AG09319 (cell line): ENCODE measurements at regions not wholly inside any gene's neighbourhood (a gene's known extent, or its start where the extent isn't known, plus 50 kb on each side); places are given as distances from the start of the nearest gene placed in this dataset.

Experiments used
- DNase-seq: peaks from one replicate; pipeline ENCODE4 v3.0.0-alpha.2; 2010; ENCODE audit warnings: low read depth; ENCODE audit errors: extremely low read depth
- TF ChIP-seq, protein P1 (sequence below): IDR thresholded peaks from 2 replicates; pipeline ENCODE4 v1.5.1; 2011; ENCODE audit warnings: low read depth, mild to moderate bottlenecking, inconsistent platforms, low read length, moderate library complexity

DNA sequence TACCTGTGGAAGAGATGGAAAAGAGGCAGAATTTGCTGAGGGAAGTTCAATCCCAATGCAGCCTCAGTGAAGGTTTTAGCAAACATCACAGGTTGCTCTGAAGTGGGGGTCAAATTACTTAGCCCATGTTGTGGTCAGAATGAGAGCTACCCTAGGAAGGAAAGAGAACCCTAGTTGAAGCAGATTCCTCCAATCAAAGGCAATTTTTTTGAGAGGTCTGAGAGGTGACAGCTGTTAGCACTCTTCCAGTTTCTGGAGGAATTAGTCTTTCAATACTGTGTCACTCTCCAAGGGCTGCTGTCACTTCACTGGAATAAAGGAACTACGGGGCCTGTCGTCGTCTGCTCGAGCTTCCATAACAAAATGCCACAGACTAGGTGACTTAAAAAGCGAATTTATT is 584.2 kb upstream of the DPPA4 start:
- TF ChIP-seq, protein P1, sequence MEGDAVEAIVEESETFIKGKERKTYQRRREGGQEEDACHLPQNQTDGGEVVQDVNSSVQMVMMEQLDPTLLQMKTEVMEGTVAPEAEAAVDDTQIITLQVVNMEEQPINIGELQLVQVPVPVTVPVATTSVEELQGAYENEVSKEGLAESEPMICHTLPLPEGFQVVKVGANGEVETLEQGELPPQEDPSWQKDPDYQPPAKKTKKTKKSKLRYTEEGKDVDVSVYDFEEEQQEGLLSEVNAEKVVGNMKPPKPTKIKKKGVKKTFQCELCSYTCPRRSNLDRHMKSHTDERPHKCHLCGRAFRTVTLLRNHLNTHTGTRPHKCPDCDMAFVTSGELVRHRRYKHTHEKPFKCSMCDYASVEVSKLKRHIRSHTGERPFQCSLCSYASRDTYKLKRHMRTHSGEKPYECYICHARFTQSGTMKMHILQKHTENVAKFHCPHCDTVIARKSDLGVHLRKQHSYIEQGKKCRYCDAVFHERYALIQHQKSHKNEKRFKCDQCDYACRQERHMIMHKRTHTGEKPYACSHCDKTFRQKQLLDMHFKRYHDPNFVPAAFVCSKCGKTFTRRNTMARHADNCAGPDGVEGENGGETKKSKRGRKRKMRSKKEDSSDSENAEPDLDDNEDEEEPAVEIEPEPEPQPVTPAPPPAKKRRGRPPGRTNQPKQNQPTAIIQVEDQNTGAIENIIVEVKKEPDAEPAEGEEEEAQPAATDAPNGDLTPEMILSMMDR = no peak
- no peak for DNase-seq

DNA sequence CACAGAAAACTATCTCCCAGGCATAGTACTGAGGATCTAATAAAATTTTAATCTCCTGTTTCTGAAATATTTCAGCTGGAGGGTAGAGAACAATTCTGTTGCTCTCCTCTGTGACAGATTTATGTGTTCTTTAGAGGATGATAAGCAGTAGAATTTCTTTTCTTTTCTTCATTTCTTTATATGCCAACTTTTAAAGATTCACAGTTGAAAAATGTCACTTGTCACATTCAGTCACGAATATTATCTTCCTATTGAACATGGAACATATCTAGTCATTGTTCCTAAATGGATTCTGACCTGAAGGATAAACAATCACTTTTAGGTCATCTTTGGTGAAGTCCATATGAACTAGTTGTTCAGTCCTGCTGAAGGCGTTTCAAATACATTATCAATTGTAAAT is 585.5 kb upstream of the DPPA4 start:
- TF ChIP-seq, protein P1 = no peak

DNA sequence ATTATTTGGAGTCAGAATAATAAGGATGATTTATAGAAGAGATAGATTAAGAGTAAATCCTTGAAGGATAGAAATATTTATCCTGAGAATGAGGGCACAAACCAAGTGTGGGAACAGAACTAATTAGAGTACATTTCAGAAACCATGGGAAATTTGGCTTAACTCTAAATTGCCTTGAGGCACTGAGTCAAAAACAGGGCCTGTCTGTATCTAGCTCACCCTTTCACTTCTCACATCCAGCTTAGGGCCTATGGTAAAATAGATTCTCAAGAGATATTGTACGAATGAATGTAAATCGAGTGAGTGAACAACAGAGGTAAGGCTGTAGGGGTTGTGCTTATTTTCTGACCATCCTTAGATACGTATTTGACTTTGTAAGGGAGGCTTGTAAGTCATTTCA is 586.1 kb upstream of the DPPA4 start:
- DNase-seq = no peak
- TF ChIP-seq, protein P1 = no peak

More for the DNA sequence above, 585.5 kb upstream of the DPPA4 start:
- DNase-seq = no peak

DNA sequence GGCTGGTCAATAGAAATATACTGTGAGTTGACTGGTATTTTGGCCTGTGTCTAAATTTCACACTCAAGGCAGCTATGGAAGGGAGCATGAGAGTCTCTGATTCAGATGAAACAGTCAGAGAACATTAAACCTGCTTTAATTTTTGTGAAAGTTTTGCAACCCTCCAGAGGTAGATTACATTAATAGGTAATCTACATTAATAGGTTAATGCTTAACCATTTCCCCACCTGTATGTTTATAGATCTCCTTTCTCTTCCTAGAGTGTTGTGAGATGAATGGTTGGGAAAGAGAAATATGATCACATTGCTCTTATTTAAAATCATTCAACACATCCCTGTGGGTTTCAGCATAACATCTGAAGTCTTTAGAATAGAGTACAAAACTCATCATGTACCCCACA is 586.9 kb upstream of the DPPA4 start:
- DNase-seq = no peak
- TF ChIP-seq, protein P1 = no peak

DNA sequence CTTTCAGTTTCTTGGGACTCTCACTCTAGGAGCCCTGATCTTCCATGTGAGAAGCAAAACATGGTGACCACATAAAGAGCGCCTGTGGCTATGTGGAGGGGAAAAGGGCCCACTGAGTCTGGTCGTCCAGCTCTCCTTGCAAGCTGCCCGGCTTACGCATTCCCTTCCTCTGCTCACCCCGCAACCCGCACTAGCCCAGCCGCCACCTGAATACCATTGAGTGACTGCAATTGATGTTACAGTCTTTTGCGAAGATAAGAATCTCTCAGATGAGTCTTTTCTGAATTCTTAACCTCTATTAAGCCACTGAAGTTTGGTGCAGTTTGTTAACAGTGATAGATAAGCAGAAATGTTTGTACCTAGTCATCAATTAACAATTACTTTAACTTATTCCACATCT is 589.0 kb upstream of the DPPA4 start:
- TF ChIP-seq, protein P1 = no peak
- DNase-seq = no peak

DNA sequence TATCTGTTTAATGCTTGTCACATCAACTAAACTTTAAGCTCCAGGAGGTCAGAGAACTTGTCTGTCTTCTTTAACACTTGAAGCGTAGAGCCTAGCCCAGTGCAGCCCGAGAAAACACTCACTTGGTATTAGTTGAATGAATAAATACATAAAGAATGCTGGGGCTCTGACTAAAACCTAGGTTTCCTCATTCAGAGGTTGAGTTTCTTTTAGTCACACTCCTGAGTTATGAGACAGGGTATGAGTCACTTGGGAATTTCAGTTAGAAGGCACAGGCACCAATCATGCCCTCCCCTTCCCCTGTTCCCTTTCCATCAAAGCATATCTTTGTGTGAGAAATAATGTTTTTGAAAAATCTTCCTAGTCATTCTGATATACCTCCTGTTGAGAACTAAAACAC is 589.8 kb upstream of the DPPA4 start:
- peak; percentile 56 for DNase-seq
- TF ChIP-seq, protein P1 = no peak

DNA sequence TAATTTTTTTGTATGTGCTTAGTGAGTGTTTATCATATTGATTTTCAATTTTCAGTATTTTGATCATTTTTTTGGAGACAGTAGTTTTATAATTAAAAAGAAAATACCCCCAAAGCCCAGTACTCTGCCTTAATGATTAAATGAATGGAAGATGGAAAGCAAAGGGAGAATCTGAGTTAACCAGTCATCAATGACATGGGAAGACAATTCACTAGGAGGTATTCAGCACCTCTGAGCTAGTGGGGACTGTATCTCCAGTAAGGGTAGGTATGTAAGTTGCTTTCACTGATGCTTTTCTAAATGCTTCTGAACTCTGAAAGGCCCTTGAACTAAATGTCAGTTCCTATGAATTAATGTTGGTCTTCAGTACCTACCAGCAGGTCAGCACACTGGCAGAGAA is 590.4 kb upstream of the DPPA4 start:
- DNase-seq = no peak

More for the DNA sequence above, 590.4 kb upstream of the DPPA4 start:
- TF ChIP-seq, protein P1 = no peak
